HK-2 (cell line): ENCODE measurements at regions not wholly inside any gene's neighbourhood (a gene's known extent, or its start where the extent isn't known, plus 50 kb on each side); places are given as distances from the start of the nearest gene placed in this dataset.
"Not testable (repeated sequence)": the region's sequence is repeated elsewhere in the genome, so short reads cannot be mapped to it uniquely, and the experiment has no call there.

Experiments
- DNase-seq: peaks from one replicate; pipeline ENCODE4 v3.0.0-alpha.2; 2018; ENCODE audit not compliant: unreplicated experiment

GRCh38 chr2:84288293-84288692, 170.8 kb downstream of the SUCLG1 start:
- no peak for DNase-seq

- no peak for DNase-seq
These were observed 172.2 kb downstream of the SUCLG1 start for GRCh38 chr2:84286878-84287277.

- no peak for DNase-seq
These were observed 173.9 kb downstream of the SUCLG1 start for GRCh38 chr2:84285056-84285747.

- no peak for DNase-seq
These were observed 175.6 kb downstream of the SUCLG1 start for GRCh38 chr2:84283506-84283905.

GRCh38 chr2:84281510-84281909, 177.6 kb downstream of the SUCLG1 start:
- no peak for DNase-seq

GRCh38 chr2:84280873-84281272, 178.2 kb downstream of the SUCLG1 start:
- no peak for DNase-seq

GRCh38 chr2:84278386-84278785, 180.7 kb downstream of the SUCLG1 start:
- no peak for DNase-seq

- no peak for DNase-seq
These were observed 182.4 kb downstream of the SUCLG1 start for GRCh38 chr2:84276590-84277255.

GRCh38 chr2:84273406-84273805, 185.7 kb downstream of the SUCLG1 start:
- DNase-seq = no peak

- no peak for DNase-seq
These were observed 187.1 kb downstream of the SUCLG1 start for GRCh38 chr2:84271977-84272376.

- DNase-seq = no peak
These were observed 201.2 kb downstream of the SUCLG1 start for GRCh38 chr2:84257831-84258230.

GRCh38 chr2:84251651-84252302, 207.3 kb downstream of the SUCLG1 start:
- DNase-seq = no peak

- DNase-seq = no peak
These were observed 209.9 kb downstream of the SUCLG1 start for GRCh38 chr2:84249140-84249539.

- DNase-seq = no peak
These were observed 211.5 kb downstream of the SUCLG1 start for GRCh38 chr2:84247532-84247931.

- DNase-seq = no peak
These were observed 215.0 kb downstream of the SUCLG1 start for GRCh38 chr2:84243788-84244733.

- DNase-seq = no peak
These were observed 220.2 kb downstream of the SUCLG1 start for GRCh38 chr2:84238907-84239306.

GRCh38 chr2:84236288-84236687, 222.8 kb downstream of the SUCLG1 start:
- no peak for DNase-seq

GRCh38 chr2:84234103-84234502, 225.0 kb downstream of the SUCLG1 start:
- DNase-seq = no peak

- DNase-seq = no peak
These were observed 227.6 kb downstream of the SUCLG1 start for GRCh38 chr2:84231478-84231877.

- DNase-seq = no peak
These were observed 235.0 kb downstream of the SUCLG1 start for GRCh38 chr2:84224121-84224520.

- DNase-seq = no peak
These were observed 235.9 kb downstream of the SUCLG1 start for GRCh38 chr2:84223191-84223590.

- not testable (repeated sequence) for DNase-seq
These were observed 238.0 kb downstream of the SUCLG1 start for GRCh38 chr2:84221102-84221501.
